ENCODE measurements at regions not wholly inside any gene's neighbourhood (a gene's known extent, or its start where the extent isn't known, plus 50 kb on each side); places are given as distances from the start of the nearest gene placed in this dataset.

DNA sequence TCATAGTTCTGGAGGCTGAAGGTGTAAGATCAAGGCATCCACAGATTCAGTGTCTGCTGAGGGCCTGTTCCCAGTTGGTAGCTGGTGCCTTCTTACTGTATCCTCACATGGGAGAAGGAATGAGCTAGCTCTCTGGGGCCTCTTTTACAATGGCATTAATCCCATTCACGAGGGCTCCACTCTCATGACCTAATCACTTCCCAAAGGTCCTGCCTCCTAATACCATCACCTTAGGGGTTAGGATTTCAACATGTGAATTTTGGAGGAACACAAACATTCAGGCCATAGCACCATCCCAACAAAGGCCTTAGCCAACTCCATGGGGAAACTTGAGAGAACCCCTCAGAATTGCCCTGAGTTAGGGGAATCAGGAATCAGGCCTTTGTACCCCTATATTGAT, 66.1 kb upstream of the CREB5 start:
- TF ChIP-seq, protein P1, sequence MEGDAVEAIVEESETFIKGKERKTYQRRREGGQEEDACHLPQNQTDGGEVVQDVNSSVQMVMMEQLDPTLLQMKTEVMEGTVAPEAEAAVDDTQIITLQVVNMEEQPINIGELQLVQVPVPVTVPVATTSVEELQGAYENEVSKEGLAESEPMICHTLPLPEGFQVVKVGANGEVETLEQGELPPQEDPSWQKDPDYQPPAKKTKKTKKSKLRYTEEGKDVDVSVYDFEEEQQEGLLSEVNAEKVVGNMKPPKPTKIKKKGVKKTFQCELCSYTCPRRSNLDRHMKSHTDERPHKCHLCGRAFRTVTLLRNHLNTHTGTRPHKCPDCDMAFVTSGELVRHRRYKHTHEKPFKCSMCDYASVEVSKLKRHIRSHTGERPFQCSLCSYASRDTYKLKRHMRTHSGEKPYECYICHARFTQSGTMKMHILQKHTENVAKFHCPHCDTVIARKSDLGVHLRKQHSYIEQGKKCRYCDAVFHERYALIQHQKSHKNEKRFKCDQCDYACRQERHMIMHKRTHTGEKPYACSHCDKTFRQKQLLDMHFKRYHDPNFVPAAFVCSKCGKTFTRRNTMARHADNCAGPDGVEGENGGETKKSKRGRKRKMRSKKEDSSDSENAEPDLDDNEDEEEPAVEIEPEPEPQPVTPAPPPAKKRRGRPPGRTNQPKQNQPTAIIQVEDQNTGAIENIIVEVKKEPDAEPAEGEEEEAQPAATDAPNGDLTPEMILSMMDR (IDR thresholded peaks at IDR 0.05) = no peak
- no peak overlapping the region for H3K4me3 ChIP-seq
- H3K9me3 ChIP-seq = no peaks in the 10 kb centered on the region
- intact Hi-C loops (cut with DNase I, micrococcal nuclease) = no loop called here
- H3K36me3 ChIP-seq (ENCODE audit: low read depth) = no peaks in the 10 kb centered on the region
- H3K4me1 ChIP-seq (ENCODE audit: low read depth) = no peaks in the 10 kb centered on the region
- no peak for ATAC-seq
- no peak for DNase-seq

DNA sequence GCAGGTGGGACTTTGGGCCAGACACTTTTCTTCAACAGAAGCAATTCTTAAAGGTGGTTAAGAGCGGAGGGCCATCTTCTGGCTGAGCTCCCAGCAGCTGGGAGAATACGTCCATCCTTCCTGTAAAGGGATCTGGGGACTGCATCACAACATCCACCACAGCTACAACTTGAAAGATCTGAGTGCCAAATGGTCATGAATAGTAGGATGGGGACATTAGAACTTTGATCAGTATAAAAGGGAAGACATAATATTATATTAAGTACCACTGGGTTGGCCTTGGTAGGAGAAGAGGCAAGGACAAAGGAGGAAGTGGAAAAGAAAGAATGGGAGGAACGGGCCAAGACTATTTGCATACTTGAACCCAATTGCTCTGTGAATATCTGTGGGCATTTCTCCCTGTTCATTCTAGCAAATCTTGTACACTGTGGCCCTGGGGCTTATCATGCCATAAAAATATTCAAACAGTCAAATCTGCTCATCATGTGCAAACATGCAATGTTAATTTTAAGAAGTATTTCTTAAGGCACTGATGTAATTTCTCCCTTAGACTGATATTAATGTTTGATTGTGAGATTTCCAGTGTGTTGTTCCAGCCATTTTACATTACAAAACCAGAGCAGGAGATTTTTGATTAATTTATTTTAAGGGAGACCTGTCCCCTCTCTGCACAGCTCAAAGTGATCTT, 65.5 kb upstream of the CREB5 start:
- H3K9me3 ChIP-seq = no peaks in the 10 kb centered on the region
- intact Hi-C loops (cut with DNase I, micrococcal nuclease) = no loop called here
- H3K4me3 ChIP-seq = no peak overlapping the region
- no peak for ATAC-seq
- TF ChIP-seq, protein P1 (IDR thresholded peaks at IDR 0.05) = no peak
- H3K36me3 ChIP-seq (ENCODE audit: low read depth) = no peaks in the 10 kb centered on the region
- DNase-seq = no peak
- H3K4me1 ChIP-seq (ENCODE audit: low read depth) = no peaks in the 10 kb centered on the region

DNA sequence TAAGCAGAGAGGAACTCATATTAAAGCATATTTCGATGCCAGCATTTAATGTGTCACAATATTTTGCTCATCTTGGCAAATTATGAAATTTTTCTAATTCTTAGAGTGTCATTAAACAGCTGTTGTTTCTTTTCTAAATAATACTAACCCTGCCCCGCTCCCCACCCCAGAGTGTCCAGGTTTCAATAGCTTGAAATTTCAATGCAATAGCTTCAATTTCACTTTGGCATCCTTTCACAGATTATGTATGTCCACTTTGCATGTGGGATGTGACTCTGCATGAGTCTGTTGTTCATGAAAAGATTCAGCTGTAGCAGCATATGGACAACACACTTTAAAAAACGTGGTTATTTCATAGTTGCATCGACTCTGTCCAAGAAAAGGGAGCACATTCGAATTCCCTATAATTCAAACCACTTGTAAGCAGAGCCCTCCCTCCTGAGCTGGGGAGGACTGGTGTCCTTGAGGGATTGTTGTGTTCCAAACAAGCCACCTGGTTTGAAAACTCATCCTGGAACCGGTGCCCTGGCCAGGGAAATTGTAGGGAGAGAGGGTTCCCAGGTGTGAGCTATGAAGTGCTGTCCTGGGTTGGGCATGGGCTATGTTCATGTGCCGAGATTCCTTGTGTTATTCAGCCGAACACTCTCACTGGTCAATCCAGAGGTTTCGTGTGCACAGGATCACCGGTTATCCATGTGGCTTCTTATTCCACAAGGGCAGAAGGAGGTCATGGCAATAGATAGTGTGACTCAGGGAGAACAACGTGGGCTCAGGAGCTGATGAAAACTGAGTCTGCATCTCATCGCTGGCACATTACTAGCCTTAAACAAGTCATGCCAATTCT, 64.6 kb upstream of the CREB5 start:
- H3K4me1 ChIP-seq (ENCODE audit: low read depth) = no peaks in the 10 kb centered on the region
- intact Hi-C loops (cut with DNase I, micrococcal nuclease) = no loop called here
- DNase-seq = no peak
- no peaks in the 10 kb centered on the region for H3K36me3 ChIP-seq (ENCODE audit: low read depth)
- no peaks in the 10 kb centered on the region for H3K9me3 ChIP-seq
- TF ChIP-seq, protein P1 (IDR thresholded peaks at IDR 0.05) = no peak
- ATAC-seq = no peak
- no peak overlapping the region for H3K4me3 ChIP-seq

DNA sequence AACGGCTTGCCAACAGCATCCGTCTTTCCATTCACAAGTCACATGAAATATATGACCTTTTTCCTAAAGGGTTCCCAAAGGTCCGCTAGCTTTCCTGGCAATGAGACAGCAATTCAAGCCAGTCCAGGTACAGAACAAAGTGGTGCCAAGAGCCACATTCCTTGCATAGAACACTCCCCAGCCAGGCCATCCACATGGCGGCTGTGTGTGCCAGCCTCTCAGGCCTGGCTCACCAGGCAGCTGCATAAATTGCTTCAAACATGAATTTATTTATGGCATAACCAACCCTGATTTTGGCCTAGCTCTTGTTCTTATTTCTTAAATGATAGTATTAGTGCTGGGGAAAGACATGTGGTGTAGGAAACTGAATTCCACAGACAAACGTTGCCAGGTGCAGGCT, 63.7 kb upstream of the CREB5 start:
- intact Hi-C loops (cut with DNase I, micrococcal nuclease) = no loop called here
- no peak overlapping the region for H3K4me3 ChIP-seq
- no peaks in the 10 kb centered on the region for H3K9me3 ChIP-seq
- H3K4me1 ChIP-seq (ENCODE audit: low read depth) = no peaks in the 10 kb centered on the region
- ATAC-seq = no peak
- no peak for DNase-seq
- TF ChIP-seq, protein P1 (IDR thresholded peaks at IDR 0.05) = no peak
- H3K36me3 ChIP-seq (ENCODE audit: low read depth) = no peaks in the 10 kb centered on the region

DNA sequence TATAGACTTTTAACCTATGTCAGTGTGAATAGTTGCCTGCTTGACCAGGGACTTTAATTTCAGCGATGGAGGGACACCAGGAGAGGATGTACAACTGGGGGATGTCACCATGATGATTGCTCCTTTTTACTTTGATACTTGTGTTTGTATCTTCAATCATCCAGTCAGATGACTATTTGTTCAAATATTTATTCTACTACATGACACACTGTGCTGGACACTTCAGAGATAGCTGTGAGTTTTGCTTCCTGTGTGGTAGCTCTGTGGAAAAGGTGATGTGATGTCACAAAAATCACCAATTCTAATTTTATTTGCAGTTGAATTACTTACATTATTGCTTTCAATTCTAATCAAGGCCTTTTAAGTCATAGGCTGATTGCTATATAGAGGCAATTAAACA, 62.7 kb upstream of the CREB5 start:
- no peaks in the 10 kb centered on the region for H3K36me3 ChIP-seq (ENCODE audit: low read depth)
- ATAC-seq (no peak), DNase-seq (no peak)
- TF ChIP-seq, protein P1 (IDR thresholded peaks at IDR 0.05) = no peak
- H3K4me1 ChIP-seq (ENCODE audit: low read depth) = no peaks in the 10 kb centered on the region
- H3K9me3 ChIP-seq = no peaks in the 10 kb centered on the region
- intact Hi-C loops (cut with DNase I, micrococcal nuclease) = no loop called here
- no peak overlapping the region for H3K4me3 ChIP-seq

Measured in mucosa of descending colon (tissue), 3 donors.